ENCODE measurements at regions not wholly inside any gene's neighbourhood (a gene's known extent, or its start where the extent isn't known, plus 50 kb on each side); places are given as distances from the start of the nearest gene placed in this dataset.

DNA sequence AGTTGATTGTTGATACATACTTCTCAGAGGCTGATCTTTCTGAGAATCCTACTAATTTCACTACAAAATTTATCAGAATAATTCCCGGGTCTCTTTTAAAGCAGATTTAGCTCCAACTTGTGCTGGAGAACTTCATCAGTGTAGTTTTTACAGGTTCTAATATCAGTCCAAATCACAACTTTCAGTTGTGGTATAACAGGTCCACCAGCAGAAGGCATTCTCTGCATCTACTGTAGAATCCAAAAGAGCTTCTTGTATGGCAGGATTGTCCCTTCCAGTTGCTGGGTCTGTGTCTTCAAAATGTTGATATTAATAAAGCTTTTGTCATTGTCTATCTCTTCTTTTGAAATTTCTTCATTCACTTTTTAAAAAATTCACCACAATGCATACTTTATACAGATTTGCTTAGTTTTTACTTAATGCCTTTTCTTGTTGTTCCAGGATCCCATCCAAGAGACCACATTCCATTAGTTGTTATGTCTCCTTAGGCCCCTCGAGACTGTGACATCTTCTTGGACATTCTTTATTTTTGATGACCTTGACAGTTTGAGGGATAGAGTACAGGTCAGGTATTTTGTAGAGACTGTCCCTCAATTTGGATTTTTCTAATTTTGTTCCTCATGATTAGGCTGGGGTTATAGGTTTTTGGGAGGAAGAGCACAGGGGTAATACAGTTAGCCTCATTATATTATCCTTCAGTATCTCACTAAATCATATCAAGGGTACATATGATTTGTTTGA lies 490.5 kb upstream of the MEX3C start:
- Histone ChIP-seq H3K4me1 (no peaks in the 10 kb centered on the region), H3K27ac (no peak overlapping the region), H3K27me3 (no peaks in the 10 kb centered on the region), H3K36me3 (no peaks in the 10 kb centered on the region), H3K9me3 (peaks cover 0 to 10% of the 10 kb centered on the region in 2 donors), H3K4me3 (no peak overlapping the region)
- no peak for DNase-seq (ENCODE audit: low spot score)
- TF ChIP-seq, protein P1, sequence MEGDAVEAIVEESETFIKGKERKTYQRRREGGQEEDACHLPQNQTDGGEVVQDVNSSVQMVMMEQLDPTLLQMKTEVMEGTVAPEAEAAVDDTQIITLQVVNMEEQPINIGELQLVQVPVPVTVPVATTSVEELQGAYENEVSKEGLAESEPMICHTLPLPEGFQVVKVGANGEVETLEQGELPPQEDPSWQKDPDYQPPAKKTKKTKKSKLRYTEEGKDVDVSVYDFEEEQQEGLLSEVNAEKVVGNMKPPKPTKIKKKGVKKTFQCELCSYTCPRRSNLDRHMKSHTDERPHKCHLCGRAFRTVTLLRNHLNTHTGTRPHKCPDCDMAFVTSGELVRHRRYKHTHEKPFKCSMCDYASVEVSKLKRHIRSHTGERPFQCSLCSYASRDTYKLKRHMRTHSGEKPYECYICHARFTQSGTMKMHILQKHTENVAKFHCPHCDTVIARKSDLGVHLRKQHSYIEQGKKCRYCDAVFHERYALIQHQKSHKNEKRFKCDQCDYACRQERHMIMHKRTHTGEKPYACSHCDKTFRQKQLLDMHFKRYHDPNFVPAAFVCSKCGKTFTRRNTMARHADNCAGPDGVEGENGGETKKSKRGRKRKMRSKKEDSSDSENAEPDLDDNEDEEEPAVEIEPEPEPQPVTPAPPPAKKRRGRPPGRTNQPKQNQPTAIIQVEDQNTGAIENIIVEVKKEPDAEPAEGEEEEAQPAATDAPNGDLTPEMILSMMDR (IDR thresholded peaks at IDR 0.05): no peak

DNA sequence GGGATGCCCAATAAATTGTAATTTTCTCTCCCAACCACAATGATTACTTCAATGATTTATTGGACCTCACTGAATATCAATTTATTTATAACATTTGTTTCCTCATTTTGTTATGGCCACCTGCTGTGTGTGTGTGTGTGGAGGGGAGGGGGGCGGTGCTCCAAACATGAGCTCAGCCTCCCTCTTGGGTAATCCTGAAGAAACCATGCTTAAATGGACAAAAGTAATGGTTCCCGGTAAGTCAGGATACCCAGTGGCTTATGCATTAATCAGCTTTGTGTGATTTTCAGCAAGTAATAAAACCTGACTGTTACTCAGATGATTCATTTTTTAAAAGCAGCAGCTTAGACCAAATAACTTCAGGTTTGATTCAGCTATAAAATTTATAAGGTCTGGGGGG lies 495.1 kb upstream of the MEX3C start:
- H3K4me3 ChIP-seq: no peak overlapping the region

DNA sequence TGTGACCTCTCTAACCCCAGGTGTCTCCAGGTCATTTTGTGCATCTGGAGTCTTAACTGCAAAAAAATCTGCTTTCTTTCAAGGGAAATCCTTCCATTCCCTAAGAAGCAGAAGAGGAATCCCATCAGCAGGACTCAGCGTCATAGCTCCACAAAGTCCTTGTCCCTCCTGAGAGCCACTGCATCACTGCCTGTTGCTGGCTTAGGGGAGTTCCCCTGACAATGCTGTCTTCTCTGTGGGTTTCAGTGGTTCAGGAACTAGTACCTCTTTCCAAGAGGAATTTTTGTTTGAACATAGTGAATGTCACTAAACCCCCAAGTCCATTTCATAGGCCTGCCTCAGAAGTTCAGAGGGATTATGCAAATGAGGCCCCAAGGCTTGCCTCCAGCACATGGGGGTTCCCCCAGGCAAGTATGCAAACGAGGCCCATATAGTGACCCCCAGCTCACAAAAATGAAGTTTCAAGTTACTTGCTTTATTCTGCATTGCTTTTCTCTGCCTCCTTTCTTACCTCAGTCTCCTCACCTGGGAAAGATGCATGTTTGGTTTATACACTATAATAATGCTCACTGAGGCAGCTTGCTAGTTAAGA lies 513.9 kb upstream of the MEX3C start:
- H3K4me1 ChIP-seq: no peaks in the 10 kb centered on the region
- no peaks in the 10 kb centered on the region for H3K36me3 ChIP-seq
- peaks cover 0 to 25% of the 10 kb centered on the region in 2 donors for H3K9me3 ChIP-seq
- no peak overlapping the region for H3K27ac ChIP-seq
- no peak overlapping the region for H3K4me3 ChIP-seq
- DNase-seq (ENCODE audit: low spot score): no peak
- TF ChIP-seq, protein P1 (IDR thresholded peaks at IDR 0.05): no peak
- no peaks in the 10 kb centered on the region for H3K27me3 ChIP-seq

More for the DNA sequence above, 495.1 kb upstream of the MEX3C start:
- no peaks in the 10 kb centered on the region for H3K4me1 ChIP-seq
- no peak for DNase-seq (ENCODE audit: low spot score)
- TF ChIP-seq, protein P1 (IDR thresholded peaks at IDR 0.05): no peak
- H3K9me3 ChIP-seq: no peaks in the 10 kb centered on the region
- H3K27me3 ChIP-seq: no peaks in the 10 kb centered on the region
- H3K36me3 ChIP-seq: no peaks in the 10 kb centered on the region
- H3K27ac ChIP-seq: no peak overlapping the region

DNA sequence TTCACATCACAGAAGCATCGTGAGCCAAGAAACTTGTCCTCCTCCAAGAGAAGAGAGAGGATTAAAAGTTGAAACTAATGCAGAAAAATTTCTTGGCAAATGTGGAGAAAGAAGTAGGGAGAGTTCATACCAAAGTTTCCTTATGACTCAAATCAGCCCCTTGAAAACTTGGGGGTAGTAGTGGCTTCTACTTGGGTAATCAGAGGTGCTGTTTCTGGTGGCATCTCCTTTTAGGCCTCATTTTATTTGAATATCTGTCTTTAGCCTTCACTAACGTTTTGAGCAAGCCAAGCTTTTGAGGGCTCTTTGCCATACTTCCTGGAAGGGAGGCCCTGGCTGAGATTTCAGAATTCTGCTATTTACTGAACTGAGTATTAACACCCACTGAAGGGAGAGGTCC lies 515.3 kb upstream of the MEX3C start:
- H3K4me3 ChIP-seq: no peak overlapping the region
- H3K36me3 ChIP-seq: no peaks in the 10 kb centered on the region
- peaks cover 0 to 18% of the 10 kb centered on the region in 2 donors for H3K9me3 ChIP-seq
- TF ChIP-seq, protein P1 (IDR thresholded peaks at IDR 0.05): no peak
- no peak for DNase-seq (ENCODE audit: low spot score)
- no peaks in the 10 kb centered on the region for H3K27me3 ChIP-seq
- H3K4me1 ChIP-seq: no peaks in the 10 kb centered on the region
- no peak overlapping the region for H3K27ac ChIP-seq

DNA sequence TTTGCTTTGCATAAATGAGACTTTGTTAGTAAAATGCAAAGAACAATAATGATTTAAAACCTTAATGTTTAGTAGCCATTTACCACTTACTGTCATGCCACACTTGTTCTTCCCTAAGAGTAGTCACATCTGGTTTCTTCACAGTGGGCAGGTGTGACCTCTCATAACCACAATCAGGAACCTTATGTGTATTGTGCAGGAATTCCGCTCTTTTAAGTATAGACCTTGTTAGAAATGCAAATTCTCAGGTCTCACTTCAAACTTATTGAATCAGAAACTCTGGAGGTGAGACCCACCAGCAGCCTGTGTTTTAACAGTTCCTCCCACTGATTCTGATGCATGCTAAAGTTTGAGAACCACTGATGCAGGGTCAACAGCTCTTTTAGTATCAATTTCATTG lies 518.8 kb upstream of the MEX3C start:
- DNase-seq (ENCODE audit: low spot score): no peak
- Histone ChIP-seq H3K36me3 (no peaks in the 10 kb centered on the region), H3K4me1 (no peaks in the 10 kb centered on the region), H3K4me3 (no peak overlapping the region), H3K27me3 (no peaks in the 10 kb centered on the region), H3K9me3 (peaks cover 0 to 14% of the 10 kb centered on the region in 2 donors), H3K27ac (no peak overlapping the region)
- TF ChIP-seq, protein P1 (IDR thresholded peaks at IDR 0.05): no peak
